WTC11 (cell line): ENCODE measurements at regions not wholly inside any gene's neighbourhood (a gene's known extent, or its start where the extent isn't known, plus 50 kb on each side); places are given as distances from the start of the nearest gene placed in this dataset.

ENCODE experiments used
- ATAC-seq: fragments of 200-7000 bp; cut with Tn5 transposase; 2 replicates; pipeline ENCODE4 v1.10.0; 2021; ENCODE audit warnings: mild to moderate bottlenecking, moderate library complexity
- CTCF ChIA-PET: fragments of 300-600 bp; sonication (Branson Sonifier 250); formaldehyde crosslinking; loops from one replicate; lab custom pipeline; 2021; ENCODE audit warnings: antibody characterized with exemption; lab: Charles Lee
- POLR2A ChIA-PET: fragments of 350-600 bp; sonication (Branson Sonifier 250); formaldehyde crosslinking; loops from one replicate; lab custom pipeline; 2021; ENCODE audit warnings: antibody characterized with exemption; lab: Charles Lee
- DNase-seq: peaks from one replicate; pipeline ENCODE4 v3.0.0; 2021; ENCODE audit warnings: low spot score
- H3K27ac Mint-ChIP-seq: 2 replicates; pipeline ENCODE4 v1.8.0; 2021; ENCODE audit warnings: mixed read lengths
- H3K27me3 Mint-ChIP-seq: 2 replicates; pipeline ENCODE4 v1.8.0; 2021; ENCODE audit warnings: low read depth, mild to moderate bottlenecking, moderate library complexity, mixed read lengths
- H3K36me3 Mint-ChIP-seq: 2 replicates; pipeline ENCODE4 v1.8.0; 2021; ENCODE audit warnings: mixed read lengths
- H3K4me1 Mint-ChIP-seq: 2 replicates; pipeline ENCODE4 v1.8.0; 2022; ENCODE audit warnings: mixed read lengths
- H3K4me3 Mint-ChIP-seq: 2 replicates; pipeline ENCODE4 v1.8.0; 2021; ENCODE audit warnings: mild to moderate bottlenecking, moderate library complexity, mixed read lengths
- H3K9me3 Mint-ChIP-seq: 2 replicates; pipeline ENCODE4 v1.8.0; 2021; ENCODE audit warnings: mixed read lengths
- AFF4 ChIP-seq: sonication (generic); formaldehyde crosslinking; IDR thresholded peaks from 2 replicates; pipeline ENCODE4 v1.8.1; 2023; ENCODE audit warnings: mild to moderate bottlenecking, missing genetic modification reagents, borderline replicate concordance
- E2F1 ChIP-seq: sonication (generic); formaldehyde crosslinking; IDR thresholded peaks from 2 replicates; pipeline ENCODE4 v1.8.0; 2022; ENCODE audit warnings: mild to moderate bottlenecking, missing genetic modification reagents
- ETV6 ChIP-seq: sonication (generic); formaldehyde crosslinking; IDR thresholded peaks from 2 replicates; pipeline ENCODE4 v1.8.1; 2022; ENCODE audit warnings: mild to moderate bottlenecking, missing genetic modification reagents
- HMGA2 ChIP-seq: fragments of 250-450 bp; sonication (Bioruptor Pico); IDR thresholded peaks from 2 replicates; pipeline ENCODE4 v1.4.0; 2021; ENCODE audit warnings: mild to moderate bottlenecking, moderate library complexity
- IRF1 ChIP-seq: sonication (generic); formaldehyde crosslinking; IDR thresholded peaks from 2 replicates; pipeline ENCODE4 v1.8.0; 2023; ENCODE audit warnings: missing genetic modification reagents
- IRF2 ChIP-seq: sonication (generic); formaldehyde crosslinking; IDR thresholded peaks from 2 replicates; pipeline ENCODE4 v1.8.0; 2022; ENCODE audit warnings: low read depth, missing genetic modification reagents, borderline replicate concordance
- MYBL2 ChIP-seq: sonication (generic); formaldehyde crosslinking; IDR thresholded peaks from 2 replicates; pipeline ENCODE4 v1.8.1; 2023; ENCODE audit warnings: mild to moderate bottlenecking, moderate library complexity, missing genetic modification reagents
- OVOL2 ChIP-seq: fragments of 250-450 bp; sonication (Bioruptor Pico); IDR thresholded peaks from 2 replicates; pipeline ENCODE4 v1.9.0; 2021; ENCODE audit warnings: mild to moderate bottlenecking, borderline replicate concordance
- PREB ChIP-seq: sonication (generic); formaldehyde crosslinking; IDR thresholded peaks from 2 replicates; pipeline ENCODE4 v1.8.1; 2022; ENCODE audit warnings: mild to moderate bottlenecking, missing genetic modification reagents, moderate library complexity, borderline replicate concordance
- SMAD4 ChIP-seq: sonication (generic); formaldehyde crosslinking; IDR thresholded peaks from 2 replicates; pipeline ENCODE4 v1.8.0; 2022; ENCODE audit warnings: mild to moderate bottlenecking, missing genetic modification reagents
- STAT6 ChIP-seq: sonication (generic); formaldehyde crosslinking; conservative IDR thresholded peaks from 2 replicates; pipeline ENCODE4 v1.8.1; 2023; ENCODE audit warnings: mild to moderate bottlenecking, low read depth, missing genetic modification reagents, moderate library complexity
- TEAD4 ChIP-seq: sonication (generic); formaldehyde crosslinking; IDR thresholded peaks from 2 replicates; pipeline ENCODE4 v1.8.0; 2022; ENCODE audit warnings: mild to moderate bottlenecking, missing genetic modification reagents
- ZMAT4 ChIP-seq: fragments of 250-450 bp; sonication (Bioruptor Pico); IDR thresholded peaks from 2 replicates; pipeline ENCODE4 v1.9.0; 2021; ENCODE audit warnings: mild to moderate bottlenecking
- ZNF423 ChIP-seq: fragments of 250-450 bp; sonication (Bioruptor Pico); IDR thresholded peaks from 2 replicates; pipeline ENCODE4 v2.1.2; 2022; ENCODE audit warnings: mild to moderate bottlenecking, moderate library complexity
- ZNF532 ChIP-seq: fragments of 250-450 bp; sonication (Bioruptor Pico); IDR thresholded peaks from 2 replicates; pipeline ENCODE4 v1.9.0; 2021; ENCODE audit warnings: mild to moderate bottlenecking, borderline replicate concordance
- TF ChIP-seq, protein P1 (sequence below): sonication (generic); formaldehyde crosslinking; IDR thresholded peaks from 2 replicates; pipeline ENCODE4 v1.8.1; 2022; ENCODE audit warnings: low read depth, missing genetic modification reagents, borderline replicate concordance
- TF ChIP-seq, protein P2 (sequence below): fragments of 250-450 bp; sonication (Bioruptor Pico); IDR thresholded peaks from 2 replicates; pipeline ENCODE4 v1.8.0; 2021; ENCODE audit warnings: mild to moderate bottlenecking

DNA sequence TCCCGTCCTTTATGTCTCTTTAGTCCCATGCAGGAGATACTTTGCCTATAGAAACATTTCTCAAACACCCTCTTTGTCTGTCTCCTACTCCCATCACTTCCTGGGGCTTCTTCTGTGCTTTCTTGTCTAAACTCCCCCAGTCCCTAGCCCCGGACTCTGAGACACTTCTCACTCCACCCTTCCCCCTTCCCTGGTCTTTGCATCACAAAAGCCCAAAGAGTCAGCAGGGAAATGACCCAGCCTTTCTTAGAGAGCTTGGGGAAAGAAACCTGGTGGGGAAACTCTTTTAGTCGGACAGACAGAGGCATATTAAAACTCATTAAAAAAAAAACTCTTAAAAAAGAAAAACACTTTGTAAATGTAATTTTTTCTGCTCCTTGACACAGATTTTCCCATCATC is 211.2 kb downstream of the TJP1 start:
- Mint-ChIP-seq H3K27me3 (peaks cover 6% of the 10 kb centered on the region), H3K9me3 (peaks cover 4% of the 10 kb centered on the region; the same call in 1 of the 2 replicates), H3K4me1 (peaks cover 46% of the 10 kb centered on the region)
- CTCF ChIA-PET, result interaction anchor here (1.0 to 4.4 kb wide), 8 partner anchors 8 to 471 kb away, joined by 3 to 24 read pairs (median 5); no protein-coding TSS in a partner anchor
- TF ChIP-seq ETV6 (CRISPR knock-in tag) (no peak), TEAD4 (CRISPR knock-in tag) (no peak), OVOL2 (CRISPR knock-in tag) (no peak), IRF1 (CRISPR knock-in tag) (no peak), ZNF532 (CRISPR knock-in tag) (no peak)
- TF ChIP-seq, all 79 proteins: peak for 0
- peak; percentile 80 for ATAC-seq
- POLR2A ChIA-PET, result no interaction called here
- DNase-seq, result no peak
- Mint-ChIP-seq H3K36me3 (no peaks in the 10 kb centered on the region), H3K4me3 (peak overlapping the region; percentile 1; the same call in 1 of the 2 replicates), H3K27ac (no peak overlapping the region)

- ChIA-PET CTCF (interaction anchor here (1.6 to 2.1 kb wide), 2 partner anchors 10 to 12 kb away, joined by 4 to 10 read pairs; no protein-coding TSS in a partner anchor), POLR2A (no interaction called here)
- Mint-ChIP-seq H3K9me3 (peaks cover 11% of the 10 kb centered on the region), H3K4me1 (no peaks in the 10 kb centered on the region), H3K27me3 (no peaks in the 10 kb centered on the region), H3K4me3 (no peak overlapping the region), H3K27ac (no peak overlapping the region), H3K36me3 (no peaks in the 10 kb centered on the region)
- ATAC-seq (no peak), DNase-seq (no peak)
- no peak for TF ChIP-seq MYBL2 (CRISPR knock-in tag)
- no peak for TF ChIP-seq ZMAT4
- no peak for TF ChIP-seq IRF2
- no peak for TF ChIP-seq E2F1 (CRISPR knock-in tag)
- TF ChIP-seq, protein P1, sequence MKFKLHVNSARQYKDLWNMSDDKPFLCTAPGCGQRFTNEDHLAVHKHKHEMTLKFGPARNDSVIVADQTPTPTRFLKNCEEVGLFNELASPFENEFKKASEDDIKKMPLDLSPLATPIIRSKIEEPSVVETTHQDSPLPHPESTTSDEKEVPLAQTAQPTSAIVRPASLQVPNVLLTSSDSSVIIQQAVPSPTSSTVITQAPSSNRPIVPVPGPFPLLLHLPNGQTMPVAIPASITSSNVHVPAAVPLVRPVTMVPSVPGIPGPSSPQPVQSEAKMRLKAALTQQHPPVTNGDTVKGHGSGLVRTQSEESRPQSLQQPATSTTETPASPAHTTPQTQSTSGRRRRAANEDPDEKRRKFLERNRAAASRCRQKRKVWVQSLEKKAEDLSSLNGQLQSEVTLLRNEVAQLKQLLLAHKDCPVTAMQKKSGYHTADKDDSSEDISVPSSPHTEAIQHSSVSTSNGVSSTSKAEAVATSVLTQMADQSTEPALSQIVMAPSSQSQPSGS (CRISPR knock-in tag), result no peak
- TF ChIP-seq, protein P2, sequence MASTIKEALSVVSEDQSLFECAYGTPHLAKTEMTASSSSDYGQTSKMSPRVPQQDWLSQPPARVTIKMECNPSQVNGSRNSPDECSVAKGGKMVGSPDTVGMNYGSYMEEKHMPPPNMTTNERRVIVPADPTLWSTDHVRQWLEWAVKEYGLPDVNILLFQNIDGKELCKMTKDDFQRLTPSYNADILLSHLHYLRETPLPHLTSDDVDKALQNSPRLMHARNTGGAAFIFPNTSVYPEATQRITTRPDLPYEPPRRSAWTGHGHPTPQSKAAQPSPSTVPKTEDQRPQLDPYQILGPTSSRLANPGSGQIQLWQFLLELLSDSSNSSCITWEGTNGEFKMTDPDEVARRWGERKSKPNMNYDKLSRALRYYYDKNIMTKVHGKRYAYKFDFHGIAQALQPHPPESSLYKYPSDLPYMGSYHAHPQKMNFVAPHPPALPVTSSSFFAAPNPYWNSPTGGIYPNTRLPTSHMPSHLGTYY, result no peak
- TF ChIP-seq SMAD4 (CRISPR knock-in tag), result no peak
- TF ChIP-seq PREB (CRISPR knock-in tag), result no peak
- TF ChIP-seq AFF4 (CRISPR knock-in tag), result no peak
- TF ChIP-seq ZNF423, result no peak
- TF ChIP-seq STAT6, result no peak
- TF ChIP-seq HMGA2, result no peak
Measured at GRCh38 chr15:29601811-29602210, 220.5 kb downstream of the TJP1 start.
